Activated CD8-positive, alpha-beta memory T cell treated with anti-CD3 and anti-CD28 coated beads for 24 hours (primary cell): ENCODE measurements at regions not wholly inside any gene's neighbourhood (a gene's known extent, or its start where the extent isn't known, plus 50 kb on each side); places are given as distances from the start of the nearest gene placed in this dataset.
"Not testable (repeated sequence)": the region's sequence is repeated elsewhere in the genome, so short reads cannot be mapped to it uniquely, and the experiment has no call there.

Experiments used
- DNase-seq: peaks from one replicate; pipeline ENCODE4 v3.0.0-alpha.2; 2020

GRCh38 chr1:182225755-182226154, 164.2 kb upstream of the ZNF648 start:
- DNase-seq, result not testable (repeated sequence)

- DNase-seq, result not testable (repeated sequence)
These were observed 160.5 kb upstream of the ZNF648 start for GRCh38 chr1:182221990-182222389.

DNA sequence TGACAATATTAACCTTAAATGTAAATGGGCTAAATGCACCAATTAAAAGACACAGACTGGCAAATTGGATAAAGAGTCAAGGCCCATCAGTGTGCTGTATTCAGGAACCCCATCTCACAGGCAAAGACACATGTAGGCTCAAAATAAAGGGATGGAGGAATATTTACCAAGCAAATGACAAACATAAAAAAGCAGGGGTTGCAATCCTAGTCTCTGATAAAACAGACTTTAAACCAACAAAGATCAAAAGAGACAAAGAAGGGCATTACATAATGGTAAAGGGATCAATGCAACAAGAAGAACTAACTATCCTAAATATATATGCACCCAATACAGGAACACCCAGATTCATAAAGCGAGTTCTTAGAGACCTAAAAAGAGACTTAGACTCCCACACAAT, 159.9 kb upstream of the ZNF648 start:
- DNase-seq, result not testable (repeated sequence)

DNA sequence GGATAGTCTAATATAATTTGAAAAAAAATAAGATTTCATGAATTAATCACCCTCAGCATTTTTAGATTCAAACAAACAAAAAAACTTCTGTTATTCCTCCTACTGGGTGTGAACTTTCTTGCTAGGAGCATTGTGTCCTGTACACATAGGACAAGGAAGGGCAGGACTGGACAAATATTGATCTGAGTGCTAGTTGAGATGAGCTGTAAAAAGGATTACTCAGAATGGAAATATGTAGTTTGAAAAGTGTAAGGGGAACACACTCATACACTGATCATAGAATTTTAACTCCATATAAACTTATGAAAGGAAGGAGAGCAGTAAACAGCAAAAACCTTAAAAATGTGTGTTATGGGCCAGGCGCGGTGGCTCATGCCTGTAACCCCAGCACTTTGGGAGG, 156.5 kb upstream of the ZNF648 start:
- no peak for DNase-seq

- no peak for DNase-seq
These were observed 155.6 kb upstream of the ZNF648 start for GRCh38 chr1:182217071-182217470.

GRCh38 chr1:182215764-182216163, 154.3 kb upstream of the ZNF648 start:
- no peak for DNase-seq

DNA sequence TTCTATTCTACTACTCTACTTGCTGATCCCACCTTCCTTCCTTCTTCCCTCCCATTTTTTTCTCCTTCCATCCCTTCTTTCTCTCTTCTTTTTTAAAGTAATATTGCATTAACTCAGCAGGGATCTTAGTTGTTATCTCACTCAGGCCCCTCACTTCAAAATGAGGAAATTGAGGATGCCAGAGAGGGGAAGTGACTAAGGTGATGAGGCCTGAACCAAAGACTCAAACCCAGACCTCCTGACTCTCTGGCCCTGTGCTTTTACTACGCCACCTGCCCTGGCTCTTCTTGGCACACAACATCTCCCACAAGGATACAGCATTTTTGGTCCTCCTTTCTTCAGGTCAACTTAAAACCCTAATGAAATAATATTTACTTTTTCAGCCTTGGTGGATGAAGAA, 151.7 kb upstream of the ZNF648 start:
- no peak for DNase-seq

DNA sequence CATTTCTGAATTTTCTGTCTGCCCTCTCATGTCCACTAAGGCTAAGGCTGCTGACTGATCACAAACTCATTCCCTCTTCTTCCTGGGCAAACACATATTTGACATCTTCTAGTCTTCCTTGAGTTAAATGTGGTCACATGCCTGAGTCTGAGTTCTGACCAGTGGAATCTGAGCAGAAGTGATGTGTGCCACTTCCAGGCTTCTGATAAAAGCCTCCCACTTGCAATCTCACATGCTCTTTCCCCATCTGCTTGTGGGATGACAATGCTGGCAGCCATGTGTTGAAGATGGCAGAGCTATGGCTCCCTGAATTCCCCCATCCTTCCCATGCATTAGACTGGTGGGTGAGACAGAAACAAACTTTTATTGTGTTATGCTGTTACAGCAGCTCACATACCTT, 149.9 kb upstream of the ZNF648 start:
- DNase-seq, result no peak

DNA sequence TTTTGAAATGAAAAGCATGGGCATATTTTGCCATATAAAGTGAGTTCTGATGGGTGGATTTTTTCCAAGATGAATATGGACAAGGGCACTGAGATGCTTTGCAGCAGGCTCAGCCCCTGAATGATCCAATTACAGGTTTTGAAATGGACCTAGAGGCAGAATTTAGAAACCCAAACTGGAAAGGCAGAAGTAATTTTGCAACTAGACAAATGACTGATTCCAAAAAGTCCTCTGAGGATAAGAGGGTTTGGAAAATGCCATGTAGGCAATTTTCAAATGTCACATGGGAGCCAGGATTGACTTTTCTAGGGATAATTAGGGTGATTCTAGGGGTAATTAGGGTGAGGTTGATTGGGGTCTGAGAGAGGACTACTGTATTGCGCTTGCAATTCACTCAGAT, 148.9 kb upstream of the ZNF648 start:
- no peak for DNase-seq

DNA sequence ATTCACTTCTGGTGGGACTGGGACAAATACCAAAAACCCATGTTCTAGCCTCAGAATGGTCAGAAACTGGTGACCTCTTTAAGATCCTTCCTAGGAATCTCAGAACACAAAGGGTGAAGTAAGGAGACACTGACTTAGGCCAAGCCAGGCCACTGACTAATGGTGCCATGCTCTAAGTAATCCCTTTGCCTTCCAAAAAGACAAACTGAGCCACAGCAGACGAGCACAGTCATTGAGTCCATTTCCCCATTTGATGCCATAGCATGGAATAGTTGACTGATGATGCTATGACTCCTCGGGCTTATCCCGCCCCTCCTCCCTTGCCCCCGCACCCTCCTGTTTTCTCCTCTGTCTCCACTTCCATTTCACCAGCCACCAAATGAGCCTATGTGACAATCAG, 145.8 kb upstream of the ZNF648 start:
- no peak for DNase-seq

- DNase-seq, result no peak
These were observed 145.2 kb upstream of the ZNF648 start for GRCh38 chr1:182206626-182207239.

- no peak for DNase-seq
These were observed 144.0 kb upstream of the ZNF648 start for GRCh38 chr1:182205351-182206022.

DNA sequence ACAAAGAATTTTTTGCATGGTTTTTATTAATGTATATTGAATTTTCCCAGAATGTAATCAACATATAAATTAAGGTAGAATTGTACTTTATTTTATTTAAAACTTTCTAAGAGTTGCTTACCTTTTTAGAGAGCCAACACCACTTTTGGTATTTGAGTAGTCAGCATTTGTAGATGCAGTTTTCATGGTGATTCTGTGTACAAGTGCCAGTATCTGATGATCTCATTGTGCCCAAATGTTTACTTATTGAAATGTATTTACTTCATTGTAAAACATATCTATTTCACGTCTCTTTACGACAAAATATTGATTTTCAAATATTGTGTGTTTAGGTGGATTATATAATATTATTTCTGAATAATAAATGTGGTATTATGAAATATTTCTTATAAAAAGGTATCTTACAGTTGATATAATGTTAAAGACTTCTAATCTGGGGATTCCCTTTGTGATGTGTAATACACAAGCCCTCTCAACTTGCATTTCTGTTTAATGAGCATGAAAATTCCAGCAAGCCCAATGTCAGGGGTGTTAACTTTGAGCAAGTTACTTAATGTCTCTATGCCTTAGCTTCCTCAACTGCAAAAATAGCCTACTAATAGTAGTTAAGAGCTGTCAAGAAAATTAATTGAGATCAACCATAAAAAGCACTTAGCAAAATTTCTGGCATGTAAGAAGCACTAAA, 141.8 kb upstream of the ZNF648 start:
- DNase-seq, result no peak

DNA sequence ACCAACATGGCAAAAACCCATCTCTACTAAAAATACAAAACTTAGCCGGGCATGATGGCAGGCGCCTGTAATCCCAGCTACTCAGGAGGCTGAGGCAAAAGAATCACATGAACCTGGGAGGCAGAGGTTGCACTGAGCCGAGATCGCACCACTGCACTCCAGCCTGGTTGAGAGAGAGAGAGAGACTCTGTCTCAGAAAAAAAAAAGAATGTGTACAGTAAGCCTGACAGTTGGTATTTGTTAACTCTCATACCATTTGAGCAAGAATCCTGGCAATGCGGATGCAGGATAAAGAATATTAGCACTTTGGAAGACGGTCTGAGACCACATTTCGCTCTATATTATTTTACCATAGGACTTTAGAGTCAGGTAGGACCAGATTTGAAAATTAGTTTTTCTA, 140.0 kb upstream of the ZNF648 start:
- not testable (repeated sequence) for DNase-seq

- no peak for DNase-seq
These were observed 138.7 kb upstream of the ZNF648 start for GRCh38 chr1:182200025-182200812.

DNA sequence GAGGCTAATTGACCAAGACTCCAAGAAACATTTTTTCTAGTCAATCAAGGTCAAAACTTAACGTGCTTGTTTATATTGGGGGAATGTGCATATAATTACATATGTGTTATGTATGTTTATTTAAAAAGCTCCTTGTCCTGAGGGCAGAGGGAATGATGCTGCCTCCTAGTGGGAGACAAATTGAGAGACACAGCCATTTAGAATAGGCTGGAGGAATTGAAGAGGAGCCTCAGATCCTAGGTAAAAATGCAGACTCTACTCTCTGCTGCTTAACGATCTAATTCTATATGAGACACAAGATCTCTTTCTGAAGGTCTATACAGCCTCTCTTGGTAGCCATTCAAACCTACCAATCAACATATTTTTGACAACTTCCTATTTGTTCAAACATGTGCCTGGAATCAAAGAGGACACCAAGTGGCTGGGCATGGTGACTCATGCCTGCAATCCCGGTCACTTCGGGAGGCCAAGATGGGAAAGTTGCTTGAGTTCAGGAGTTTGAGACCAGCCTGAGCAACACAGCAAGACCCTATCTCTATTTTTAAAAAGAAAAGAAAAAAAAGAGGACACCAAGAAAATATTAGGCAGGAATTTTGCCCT, 136.6 kb upstream of the ZNF648 start:
- no peak for DNase-seq

DNA sequence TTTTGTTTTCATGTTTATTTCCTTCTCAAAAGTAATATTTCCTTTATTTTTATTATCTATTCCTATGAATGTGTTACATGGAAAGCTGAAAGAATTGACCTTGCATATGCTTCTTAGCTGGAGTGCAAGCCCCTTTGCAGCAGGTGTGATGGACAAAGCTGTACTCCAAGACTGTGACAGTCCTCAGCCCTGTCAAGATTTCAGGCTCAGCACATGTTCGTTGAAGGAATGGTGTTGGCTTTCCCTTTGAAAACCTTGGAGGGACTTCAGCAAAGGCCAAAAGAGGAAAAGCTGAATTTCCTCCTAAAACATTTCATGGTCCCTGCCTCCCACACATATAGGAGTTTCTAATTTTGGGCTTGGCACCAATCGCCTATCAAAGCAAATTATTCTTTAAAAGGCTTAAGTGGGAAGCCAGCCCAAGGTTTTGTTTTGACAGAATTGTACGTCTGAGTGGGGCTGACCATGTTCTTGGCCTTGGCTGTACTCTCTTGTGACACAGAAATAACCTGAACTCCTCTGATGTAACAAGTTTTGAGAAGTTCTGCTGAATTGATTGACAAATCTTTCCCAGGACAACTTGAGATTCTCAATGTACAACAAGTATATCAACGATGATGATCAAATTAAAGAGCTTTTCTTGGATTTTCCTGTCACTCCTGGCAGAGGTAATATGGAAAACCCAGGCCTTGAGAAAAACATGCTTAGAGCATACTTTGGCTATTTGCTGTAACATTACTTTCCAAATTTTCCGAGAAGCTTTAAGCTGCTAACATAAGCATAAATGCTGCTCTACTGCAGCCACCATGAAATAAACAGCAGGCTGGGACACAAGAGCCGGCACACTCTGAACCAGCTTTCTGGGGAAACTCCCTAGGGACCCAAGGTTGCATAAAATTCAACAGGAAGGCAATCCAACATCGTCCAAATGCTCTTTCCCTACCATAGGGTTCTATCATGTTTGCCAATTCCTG, 135.7 kb upstream of the ZNF648 start:
- no peak for DNase-seq

GRCh38 chr1:182195733-182196132, 134.2 kb upstream of the ZNF648 start:
- DNase-seq, result no peak

GRCh38 chr1:182193908-182194550, 132.5 kb upstream of the ZNF648 start:
- no peak for DNase-seq

DNA sequence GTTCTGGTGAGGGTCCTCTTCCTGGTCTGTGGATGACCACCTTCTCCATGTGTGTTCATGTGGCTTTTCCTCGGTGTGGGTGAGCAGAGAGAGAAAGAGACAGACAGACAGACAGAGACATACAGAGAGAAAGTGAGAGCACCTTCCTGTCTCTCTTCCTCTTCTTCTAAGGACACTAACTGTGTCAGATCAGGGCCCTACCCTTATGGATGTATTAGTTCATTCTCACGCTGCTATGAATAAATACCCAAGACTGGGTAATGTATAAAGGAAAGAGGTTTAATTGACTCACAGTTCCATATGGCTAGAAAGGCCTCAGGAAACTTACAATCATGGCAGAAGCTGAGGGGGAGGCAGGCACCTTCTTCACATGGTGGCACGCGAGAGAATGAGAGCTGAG, 131.5 kb upstream of the ZNF648 start:
- no peak for DNase-seq

- DNase-seq, result no peak
These were observed 130.7 kb upstream of the ZNF648 start for GRCh38 chr1:182192215-182192614.
